ENCODE measurements at regions not wholly inside any gene's neighbourhood (a gene's known extent, or its start where the extent isn't known, plus 50 kb on each side); places are given as distances from the start of the nearest gene placed in this dataset.

- no peak overlapping the region for H3K27ac ChIP-seq (ENCODE audit: low read depth, low read length)
- ATAC-seq (no peak), DNase-seq (ENCODE audit: low read depth, low spot score) (no peak)
- CTCF ChIA-PET, result no interaction called here
- no peaks in the 10 kb centered on the region for H4K20me1 ChIP-seq (ENCODE audit: insufficient read depth)
- no peak overlapping the region for H3K4me3 ChIP-seq (replicated peaks in 1 of 2; ENCODE audit: low read depth in 1 of 2, low read length in 2 of 2)
- H3K79me2 ChIP-seq (ENCODE audit: insufficient read depth, low read length), result no peaks in the 10 kb centered on the region
- no peaks in the 10 kb centered on the region for H3K36me3 ChIP-seq (ENCODE audit: control insufficient read depth in 1 of 2, insufficient read depth in 2 of 2, low read length in 2 of 2)
- RAD21 ChIA-PET (ENCODE audit: low non-redundant PET in 1 of 2, low total read pairs in 2 of 2, uncharacterized antibody in 2 of 2, unreplicated experiment in 2 of 2), result no interaction called here
- no TSS peak for BruUV-seq (replicated peaks)
- peaks cover 0 to 7% of the 10 kb centered on the region in 2 experiments; a peak in 1 of 4 replicates for H3K9me3 ChIP-seq (ENCODE audit: control insufficient read depth in 1 of 2, insufficient read depth in 1 of 2, low read depth in 1 of 2, low read length in 2 of 2)
- intact Hi-C loops (cut with micrococcal nuclease), result no loop called here
- no peak overlapping the region for H3K9ac ChIP-seq (ENCODE audit: low read length)
- H3K27me3 ChIP-seq (ENCODE audit: insufficient read depth, low read length), result no peaks in the 10 kb centered on the region
- no peaks in the 10 kb centered on the region for H3K9me2 ChIP-seq (ENCODE audit: insufficient read depth)
- POLR2A ChIA-PET, result no interaction called here
- no peak overlapping the region for H3K4me2 ChIP-seq (ENCODE audit: low read length)
- no peaks in the 10 kb centered on the region for H3K4me1 ChIP-seq (ENCODE audit: control insufficient read depth in 1 of 2, insufficient read depth in 2 of 2, low read length in 2 of 2)
- TF ChIP-seq YY1 (IDR thresholded peaks at IDR 0.05; ENCODE audit: extremely low read depth, insufficient replicate concordance, low read depth, low read length) (no peak), SP1 (IDR thresholded peaks at IDR 0.05; ENCODE audit: low read depth) (no peak), TCF7L2 (IDR thresholded peaks at IDR 0.05; ENCODE audit: borderline replicate concordance, extremely low read depth, insufficient read depth, insufficient read length) (no peak), ZFX (IDR thresholded peaks at IDR 0.05) (no peak), EGR1 (IDR thresholded peaks at IDR 0.05; ENCODE audit: low read depth) (no peak), CEBPB (IDR thresholded peaks at IDR 0.05; ENCODE audit: low read depth) (no peak), CBX3 (IDR thresholded peaks at IDR 0.05; ENCODE audit: low read depth) (no peak), EZH2 (IDR thresholded peaks at IDR 0.05) (no peak), SRF (IDR thresholded peaks at IDR 0.05; ENCODE audit: low read depth) (no peak), SIN3A (IDR thresholded peaks at IDR 0.05; ENCODE audit: low read depth) (no peak)
- TF ChIP-seq, protein P1, sequence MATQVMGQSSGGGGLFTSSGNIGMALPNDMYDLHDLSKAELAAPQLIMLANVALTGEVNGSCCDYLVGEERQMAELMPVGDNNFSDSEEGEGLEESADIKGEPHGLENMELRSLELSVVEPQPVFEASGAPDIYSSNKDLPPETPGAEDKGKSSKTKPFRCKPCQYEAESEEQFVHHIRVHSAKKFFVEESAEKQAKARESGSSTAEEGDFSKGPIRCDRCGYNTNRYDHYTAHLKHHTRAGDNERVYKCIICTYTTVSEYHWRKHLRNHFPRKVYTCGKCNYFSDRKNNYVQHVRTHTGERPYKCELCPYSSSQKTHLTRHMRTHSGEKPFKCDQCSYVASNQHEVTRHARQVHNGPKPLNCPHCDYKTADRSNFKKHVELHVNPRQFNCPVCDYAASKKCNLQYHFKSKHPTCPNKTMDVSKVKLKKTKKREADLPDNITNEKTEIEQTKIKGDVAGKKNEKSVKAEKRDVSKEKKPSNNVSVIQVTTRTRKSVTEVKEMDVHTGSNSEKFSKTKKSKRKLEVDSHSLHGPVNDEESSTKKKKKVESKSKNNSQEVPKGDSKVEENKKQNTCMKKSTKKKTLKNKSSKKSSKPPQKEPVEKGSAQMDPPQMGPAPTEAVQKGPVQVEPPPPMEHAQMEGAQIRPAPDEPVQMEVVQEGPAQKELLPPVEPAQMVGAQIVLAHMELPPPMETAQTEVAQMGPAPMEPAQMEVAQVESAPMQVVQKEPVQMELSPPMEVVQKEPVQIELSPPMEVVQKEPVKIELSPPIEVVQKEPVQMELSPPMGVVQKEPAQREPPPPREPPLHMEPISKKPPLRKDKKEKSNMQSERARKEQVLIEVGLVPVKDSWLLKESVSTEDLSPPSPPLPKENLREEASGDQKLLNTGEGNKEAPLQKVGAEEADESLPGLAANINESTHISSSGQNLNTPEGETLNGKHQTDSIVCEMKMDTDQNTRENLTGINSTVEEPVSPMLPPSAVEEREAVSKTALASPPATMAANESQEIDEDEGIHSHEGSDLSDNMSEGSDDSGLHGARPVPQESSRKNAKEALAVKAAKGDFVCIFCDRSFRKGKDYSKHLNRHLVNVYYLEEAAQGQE (IDR thresholded peaks at IDR 0.05; ENCODE audit: low read depth), result no peak
- TF ChIP-seq, protein P2, sequence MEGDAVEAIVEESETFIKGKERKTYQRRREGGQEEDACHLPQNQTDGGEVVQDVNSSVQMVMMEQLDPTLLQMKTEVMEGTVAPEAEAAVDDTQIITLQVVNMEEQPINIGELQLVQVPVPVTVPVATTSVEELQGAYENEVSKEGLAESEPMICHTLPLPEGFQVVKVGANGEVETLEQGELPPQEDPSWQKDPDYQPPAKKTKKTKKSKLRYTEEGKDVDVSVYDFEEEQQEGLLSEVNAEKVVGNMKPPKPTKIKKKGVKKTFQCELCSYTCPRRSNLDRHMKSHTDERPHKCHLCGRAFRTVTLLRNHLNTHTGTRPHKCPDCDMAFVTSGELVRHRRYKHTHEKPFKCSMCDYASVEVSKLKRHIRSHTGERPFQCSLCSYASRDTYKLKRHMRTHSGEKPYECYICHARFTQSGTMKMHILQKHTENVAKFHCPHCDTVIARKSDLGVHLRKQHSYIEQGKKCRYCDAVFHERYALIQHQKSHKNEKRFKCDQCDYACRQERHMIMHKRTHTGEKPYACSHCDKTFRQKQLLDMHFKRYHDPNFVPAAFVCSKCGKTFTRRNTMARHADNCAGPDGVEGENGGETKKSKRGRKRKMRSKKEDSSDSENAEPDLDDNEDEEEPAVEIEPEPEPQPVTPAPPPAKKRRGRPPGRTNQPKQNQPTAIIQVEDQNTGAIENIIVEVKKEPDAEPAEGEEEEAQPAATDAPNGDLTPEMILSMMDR (IDR thresholded peaks at IDR 0.05 in 2 of 3, conservative IDR thresholded peaks at IDR 0.05 in 1 of 3; ENCODE audit: borderline replicate concordance in 1 of 3, insufficient read depth in 1 of 3, low read depth in 2 of 3, low read length in 2 of 3), result no peak
- H2AFZ ChIP-seq (ENCODE audit: low read depth, low read length, poor library complexity, severe bottlenecking), result no peak overlapping the region
Measured at GRCh38 chr1:204736836-204737235, 51.3 kb upstream of the LRRN2 start.
